Kidney (tissue), 13 donors: ENCODE measurements at regions not wholly inside any gene's neighbourhood (a gene's known extent, or its start where the extent isn't known, plus 50 kb on each side); places are given as distances from the start of the nearest gene placed in this dataset.

Experiments used
- DNase-seq, 5 donors: peaks; one replicate each; pipeline ENCODE4 v3.0.0-alpha.2; 2013 to 2020
- FAIRE-seq: peaks from 2 replicates; lab custom pipeline; 2012; peaks lifted over from hg19 to GRCh38; lab: Jason Lieb, UNC
- H3K27ac ChIP-seq, 2 donors: one replicate each; pipeline ENCODE4 v1.7.0; 2013; ENCODE audit warnings: low read depth in 2 of 2, low read length in 2 of 2, inconsistent platforms in 1 of 2
- H3K27me3 ChIP-seq: one replicate; pipeline ENCODE4 v1.7.1; 2013; ENCODE audit warnings: low read length, inconsistent platforms; ENCODE audit not compliant: control insufficient read depth, insufficient read depth
- H3K36me3 ChIP-seq, 3 donors: one replicate each; pipeline versions ENCODE4 v1.7.0 to v1.7.1; 2013; ENCODE audit warnings: low read length in 3 of 3, control low read depth in 1 of 3, inconsistent platforms in 1 of 3; ENCODE audit not compliant: insufficient read depth in 3 of 3, control insufficient read depth in 2 of 3
- H3K4me1 ChIP-seq, 3 donors: one replicate each; pipeline versions ENCODE4 v1.7.0 to v1.7.1; 2013; ENCODE audit warnings: low read length in 3 of 3, inconsistent platforms in 1 of 3, low read depth in 1 of 3; ENCODE audit not compliant: control insufficient read depth in 2 of 3, insufficient read depth in 2 of 3
- H3K4me3 ChIP-seq, 3 donors: one replicate each; pipeline versions ENCODE4 v1.7.0 to v1.8.1; 2013; ENCODE audit warnings: low read length in 3 of 3, control low read depth in 1 of 3, inconsistent platforms in 1 of 3
- H3K9ac ChIP-seq, 3 donors: one replicate each; pipeline versions ENCODE4 v1.7.0 to v1.7.1; 2013; ENCODE audit warnings: low read length in 3 of 3, control low read depth in 1 of 3, inconsistent platforms in 1 of 3
- H3K9me3 ChIP-seq, 3 donors: one replicate each; pipeline versions ENCODE4 v1.7.0 to v1.7.1; 2013; ENCODE audit warnings: low read length in 3 of 3, control low read depth in 1 of 3, inconsistent platforms in 1 of 3; ENCODE audit not compliant: control insufficient read depth in 2 of 3, insufficient read depth in 1 of 3
- intact Hi-C: fragments of 100-400 bp; cut with DNase I; formaldehyde crosslinking; loops from one replicate; pipeline ENCODE4 v1.11.1; 2022
- TF ChIP-seq, protein P1 (sequence below): IDR thresholded peaks from 3 replicates; pipeline ENCODE4 v1.5.1; 2012; ENCODE audit warnings: mild to moderate bottlenecking, moderate library complexity, borderline replicate concordance; ENCODE audit not compliant: insufficient read depth; ENCODE audit errors: extremely low read depth
- donor health status: control.
- donor health status: control.
- donor health status: control.
- donor health status: control.
- donor health status: control.
- donor health status: DM: yes; HTN: yes; CAD: no.
- donor health status: Normal renal cell carcinoma (clear cell type).

GRCh38 chr2:240216167-240216566, 75.7 kb upstream of the OTOS start:
- DNase-seq (peak in 1 of 5 donors; percentile 29), FAIRE-seq (no peak)
- no peak overlapping the region for H3K27ac ChIP-seq
- no peaks in the 10 kb centered on the region for H3K9me3 ChIP-seq
- TF ChIP-seq, protein P1, sequence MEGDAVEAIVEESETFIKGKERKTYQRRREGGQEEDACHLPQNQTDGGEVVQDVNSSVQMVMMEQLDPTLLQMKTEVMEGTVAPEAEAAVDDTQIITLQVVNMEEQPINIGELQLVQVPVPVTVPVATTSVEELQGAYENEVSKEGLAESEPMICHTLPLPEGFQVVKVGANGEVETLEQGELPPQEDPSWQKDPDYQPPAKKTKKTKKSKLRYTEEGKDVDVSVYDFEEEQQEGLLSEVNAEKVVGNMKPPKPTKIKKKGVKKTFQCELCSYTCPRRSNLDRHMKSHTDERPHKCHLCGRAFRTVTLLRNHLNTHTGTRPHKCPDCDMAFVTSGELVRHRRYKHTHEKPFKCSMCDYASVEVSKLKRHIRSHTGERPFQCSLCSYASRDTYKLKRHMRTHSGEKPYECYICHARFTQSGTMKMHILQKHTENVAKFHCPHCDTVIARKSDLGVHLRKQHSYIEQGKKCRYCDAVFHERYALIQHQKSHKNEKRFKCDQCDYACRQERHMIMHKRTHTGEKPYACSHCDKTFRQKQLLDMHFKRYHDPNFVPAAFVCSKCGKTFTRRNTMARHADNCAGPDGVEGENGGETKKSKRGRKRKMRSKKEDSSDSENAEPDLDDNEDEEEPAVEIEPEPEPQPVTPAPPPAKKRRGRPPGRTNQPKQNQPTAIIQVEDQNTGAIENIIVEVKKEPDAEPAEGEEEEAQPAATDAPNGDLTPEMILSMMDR: no peak
- H3K27me3 ChIP-seq: no peaks in the 10 kb centered on the region
- intact Hi-C loops: no loop called here
- no peak overlapping the region for H3K4me3 ChIP-seq
- H3K4me1 ChIP-seq: no peaks in the 10 kb centered on the region
- H3K9ac ChIP-seq: no peak overlapping the region
- no peaks in the 10 kb centered on the region for H3K36me3 ChIP-seq

GRCh38 chr2:240217431-240218301, 77.2 kb upstream of the OTOS start:
- TF ChIP-seq, protein P1: no peak
- Histone ChIP-seq H3K27ac (no peak overlapping the region), H3K4me1 (no peaks in the 10 kb centered on the region), H3K9ac (no peak overlapping the region), H3K36me3 (no peaks in the 10 kb centered on the region), H3K9me3 (no peaks in the 10 kb centered on the region), H3K4me3 (no peak overlapping the region), H3K27me3 (no peaks in the 10 kb centered on the region)
- FAIRE-seq (no peak), DNase-seq (peak in 3 of 5 donors; percentile 10 to 72 (median 46))
- intact Hi-C loops: no loop called here

- Histone ChIP-seq H3K36me3 (no peaks in the 10 kb centered on the region), H3K4me1 (peaks cover 0 to 2% (median 0%) of the 10 kb centered on the region in 3 donors), H3K27me3 (no peaks in the 10 kb centered on the region), H3K4me3 (no peak overlapping the region), H3K27ac (no peak overlapping the region), H3K9ac (no peak overlapping the region), H3K9me3 (no peaks in the 10 kb centered on the region)
- DNase-seq (peak in 2 of 5 donors; percentile 7 to 32), FAIRE-seq (no peak)
- TF ChIP-seq, protein P1: no peak
- intact Hi-C loops: no loop called here
Measured at GRCh38 chr2:240219208-240219890, 78.9 kb upstream of the OTOS start.
